C4-2B (cell line): ENCODE measurements at regions not wholly inside any gene's neighbourhood (a gene's known extent, or its start where the extent isn't known, plus 50 kb on each side); places are given as distances from the start of the nearest gene placed in this dataset.

Source experiments
- ZFX ChIP-seq: fragments of 450-650 bp; IDR thresholded peaks from 2 replicates; pipeline ENCODE4 v1.6.1; 2017
- TF ChIP-seq, protein P1 (sequence below): fragments of 450-650 bp; conservative IDR thresholded peaks from 2 replicates; pipeline ENCODE4 v1.5.1; 2017; ENCODE audit warnings: mild to moderate bottlenecking

DNA sequence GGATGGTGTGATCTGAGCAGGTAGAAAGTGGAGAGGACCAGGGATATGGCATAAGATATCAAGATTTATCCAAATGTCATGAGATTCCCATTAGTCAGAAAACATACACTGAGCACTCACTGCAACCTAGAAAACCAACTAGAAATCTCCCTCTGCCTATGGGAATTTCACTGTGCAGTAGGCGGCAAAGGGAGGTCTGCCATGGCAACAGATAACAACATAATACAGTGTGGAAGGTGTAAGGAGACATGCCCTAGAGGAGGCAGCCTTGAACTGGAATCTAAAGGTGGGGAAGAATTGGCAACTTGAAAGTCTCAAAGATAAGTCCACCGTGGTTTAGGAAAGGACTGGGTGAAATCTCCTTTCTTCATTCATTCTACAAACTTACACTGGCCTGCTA is 238.4 kb downstream of the ATG4C start:
- TF ChIP-seq, protein P1, sequence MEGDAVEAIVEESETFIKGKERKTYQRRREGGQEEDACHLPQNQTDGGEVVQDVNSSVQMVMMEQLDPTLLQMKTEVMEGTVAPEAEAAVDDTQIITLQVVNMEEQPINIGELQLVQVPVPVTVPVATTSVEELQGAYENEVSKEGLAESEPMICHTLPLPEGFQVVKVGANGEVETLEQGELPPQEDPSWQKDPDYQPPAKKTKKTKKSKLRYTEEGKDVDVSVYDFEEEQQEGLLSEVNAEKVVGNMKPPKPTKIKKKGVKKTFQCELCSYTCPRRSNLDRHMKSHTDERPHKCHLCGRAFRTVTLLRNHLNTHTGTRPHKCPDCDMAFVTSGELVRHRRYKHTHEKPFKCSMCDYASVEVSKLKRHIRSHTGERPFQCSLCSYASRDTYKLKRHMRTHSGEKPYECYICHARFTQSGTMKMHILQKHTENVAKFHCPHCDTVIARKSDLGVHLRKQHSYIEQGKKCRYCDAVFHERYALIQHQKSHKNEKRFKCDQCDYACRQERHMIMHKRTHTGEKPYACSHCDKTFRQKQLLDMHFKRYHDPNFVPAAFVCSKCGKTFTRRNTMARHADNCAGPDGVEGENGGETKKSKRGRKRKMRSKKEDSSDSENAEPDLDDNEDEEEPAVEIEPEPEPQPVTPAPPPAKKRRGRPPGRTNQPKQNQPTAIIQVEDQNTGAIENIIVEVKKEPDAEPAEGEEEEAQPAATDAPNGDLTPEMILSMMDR: no peak
- TF ChIP-seq ZFX: no peak
